Glutamatergic neuron (in vitro differentiated cells): ENCODE measurements at regions not wholly inside any gene's neighbourhood (a gene's known extent, or its start where the extent isn't known, plus 50 kb on each side); places are given as distances from the start of the nearest gene placed in this dataset.

Source experiments
- DNase-seq: peaks from one replicate; pipeline ENCODE4 v3.0.0; 2022
- H3K27ac Mint-ChIP-seq: one replicate; pipeline ENCODE4 v1.8.0; 2020; ENCODE audit warnings: mild to moderate bottlenecking, mixed read lengths, inconsistent platforms; ENCODE audit not compliant: unreplicated experiment
- H3K27me3 Mint-ChIP-seq: one replicate; pipeline ENCODE4 v1.8.0; 2020; ENCODE audit warnings: mild to moderate bottlenecking, moderate library complexity, mixed read lengths, inconsistent platforms; ENCODE audit not compliant: unreplicated experiment
- H3K36me3 Mint-ChIP-seq: one replicate; pipeline ENCODE4 v1.8.0; 2020; ENCODE audit warnings: mild to moderate bottlenecking, mixed read lengths, inconsistent platforms; ENCODE audit not compliant: unreplicated experiment
- H3K4me1 Mint-ChIP-seq: one replicate; pipeline ENCODE4 v1.8.0; 2020; ENCODE audit warnings: mild to moderate bottlenecking, low read depth, mixed read lengths, inconsistent platforms; ENCODE audit not compliant: unreplicated experiment
- H3K4me3 Mint-ChIP-seq: one replicate; pipeline ENCODE4 v1.8.0; 2020; ENCODE audit warnings: mild to moderate bottlenecking, mixed read lengths, inconsistent platforms; ENCODE audit not compliant: unreplicated experiment
- H3K9me3 Mint-ChIP-seq: one replicate; pipeline ENCODE4 v1.8.0; 2020; ENCODE audit warnings: mild to moderate bottlenecking, moderate library complexity, mixed read lengths, inconsistent platforms; ENCODE audit not compliant: unreplicated experiment
- TF ChIP-seq, protein P1 (sequence below): fragments of 200-600 bp; sonication (generic); IDR thresholded peaks from one replicate; pipeline ENCODE4 v1.5.0; 2021; ENCODE audit not compliant: partially characterized antibody, unreplicated experiment

DNA sequence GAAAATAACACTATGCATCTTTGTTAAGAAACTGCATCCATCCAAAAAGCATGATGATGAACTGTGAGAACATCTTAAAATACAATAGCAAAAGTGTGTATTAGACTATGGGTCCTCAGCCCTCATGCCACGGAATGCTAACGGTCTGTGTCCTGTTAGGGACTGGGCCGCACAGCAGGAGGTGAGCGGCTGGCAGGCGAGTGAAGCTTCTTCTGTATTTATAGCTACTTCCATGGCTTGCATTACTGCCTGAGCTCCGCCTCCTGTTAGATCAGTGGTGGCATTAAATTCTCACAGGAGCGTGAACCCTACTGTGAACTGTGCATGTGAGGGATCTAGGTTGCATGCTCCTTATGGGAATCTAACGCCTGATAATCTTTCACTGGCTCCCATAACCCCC, 129.8 kb downstream of the NXNL2 start:
- Mint-ChIP-seq H3K27me3 (no peaks in the 10 kb centered on the region), H3K4me3 (no peak overlapping the region), H3K27ac (no peak overlapping the region), H3K4me1 (no peaks in the 10 kb centered on the region), H3K9me3 (peaks cover 2% of the 10 kb centered on the region), H3K36me3 (no peaks in the 10 kb centered on the region)
- DNase-seq: no peak
- TF ChIP-seq, protein P1, sequence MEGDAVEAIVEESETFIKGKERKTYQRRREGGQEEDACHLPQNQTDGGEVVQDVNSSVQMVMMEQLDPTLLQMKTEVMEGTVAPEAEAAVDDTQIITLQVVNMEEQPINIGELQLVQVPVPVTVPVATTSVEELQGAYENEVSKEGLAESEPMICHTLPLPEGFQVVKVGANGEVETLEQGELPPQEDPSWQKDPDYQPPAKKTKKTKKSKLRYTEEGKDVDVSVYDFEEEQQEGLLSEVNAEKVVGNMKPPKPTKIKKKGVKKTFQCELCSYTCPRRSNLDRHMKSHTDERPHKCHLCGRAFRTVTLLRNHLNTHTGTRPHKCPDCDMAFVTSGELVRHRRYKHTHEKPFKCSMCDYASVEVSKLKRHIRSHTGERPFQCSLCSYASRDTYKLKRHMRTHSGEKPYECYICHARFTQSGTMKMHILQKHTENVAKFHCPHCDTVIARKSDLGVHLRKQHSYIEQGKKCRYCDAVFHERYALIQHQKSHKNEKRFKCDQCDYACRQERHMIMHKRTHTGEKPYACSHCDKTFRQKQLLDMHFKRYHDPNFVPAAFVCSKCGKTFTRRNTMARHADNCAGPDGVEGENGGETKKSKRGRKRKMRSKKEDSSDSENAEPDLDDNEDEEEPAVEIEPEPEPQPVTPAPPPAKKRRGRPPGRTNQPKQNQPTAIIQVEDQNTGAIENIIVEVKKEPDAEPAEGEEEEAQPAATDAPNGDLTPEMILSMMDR: no peak

DNA sequence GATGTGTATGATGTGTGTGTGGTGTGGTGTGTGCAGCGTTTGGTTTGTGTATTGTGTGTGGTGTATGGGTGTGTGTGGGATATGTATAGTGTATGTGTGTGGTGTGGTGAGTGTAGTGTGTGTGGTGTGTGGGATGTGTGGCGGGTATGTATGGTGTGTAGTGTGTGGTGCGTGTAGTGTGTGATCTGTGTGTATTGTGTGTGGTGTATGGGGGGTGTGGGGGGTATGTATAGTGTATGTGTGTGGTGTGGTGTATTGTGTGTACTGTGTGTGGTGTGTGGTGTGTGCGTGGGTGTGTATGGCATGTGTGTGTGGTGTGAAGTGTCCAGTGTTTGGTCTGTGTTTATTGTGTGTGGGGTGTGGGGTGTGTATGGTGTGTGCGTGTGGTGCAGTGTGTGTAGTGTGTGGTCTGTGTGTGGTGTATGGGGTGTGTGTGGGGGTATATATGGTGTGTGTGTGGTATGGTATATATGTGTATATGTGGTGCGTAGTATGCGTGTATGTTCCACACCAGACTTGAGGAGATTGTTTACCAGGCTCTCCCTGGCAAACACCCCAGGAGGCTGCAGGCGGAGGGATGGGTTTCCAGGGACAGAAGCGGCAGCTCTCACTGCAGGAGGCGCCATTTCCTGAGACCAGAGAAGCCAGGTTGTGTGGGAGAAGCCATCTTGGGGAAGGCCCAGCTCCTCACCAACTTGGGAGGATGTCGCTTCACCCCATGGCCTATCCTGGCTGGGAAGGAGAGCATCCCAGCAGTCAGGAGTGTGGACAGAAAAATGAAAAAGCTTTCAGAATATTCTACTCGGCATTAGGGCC, 138.1 kb downstream of the NXNL2 start:
- Mint-ChIP-seq H3K36me3 (no peaks in the 10 kb centered on the region), H3K27ac (no peak overlapping the region), H3K4me1 (no peaks in the 10 kb centered on the region), H3K27me3 (peaks cover 2% of the 10 kb centered on the region), H3K4me3 (no peak overlapping the region), H3K9me3 (peaks cover 2% of the 10 kb centered on the region)
- DNase-seq: peak; percentile 42
- TF ChIP-seq, protein P1: no peak

DNA sequence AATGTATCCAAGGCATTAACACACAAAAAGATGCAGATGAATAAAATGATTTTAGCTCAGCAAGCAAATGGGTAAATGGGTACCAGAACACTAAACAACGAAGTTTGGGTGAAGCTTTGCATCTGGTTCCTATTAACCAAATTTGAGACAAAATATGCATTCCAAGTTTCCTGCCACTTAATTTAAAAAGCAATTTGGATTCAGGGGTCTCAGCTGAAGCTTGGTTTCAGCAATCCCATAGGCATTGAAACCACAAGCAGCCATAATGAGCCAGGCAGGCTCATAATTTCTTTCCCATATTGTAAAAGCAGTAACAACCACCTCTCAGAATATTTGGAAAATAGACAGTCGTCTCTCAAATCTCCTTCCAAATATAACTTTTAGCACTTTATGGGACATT, 138.9 kb downstream of the NXNL2 start:
- Mint-ChIP-seq H3K27ac (no peak overlapping the region), H3K36me3 (no peaks in the 10 kb centered on the region), H3K27me3 (peaks cover 2% of the 10 kb centered on the region), H3K9me3 (peaks cover 2% of the 10 kb centered on the region), H3K4me3 (no peak overlapping the region), H3K4me1 (no peaks in the 10 kb centered on the region)
- no peak for DNase-seq
- TF ChIP-seq, protein P1: no peak

DNA sequence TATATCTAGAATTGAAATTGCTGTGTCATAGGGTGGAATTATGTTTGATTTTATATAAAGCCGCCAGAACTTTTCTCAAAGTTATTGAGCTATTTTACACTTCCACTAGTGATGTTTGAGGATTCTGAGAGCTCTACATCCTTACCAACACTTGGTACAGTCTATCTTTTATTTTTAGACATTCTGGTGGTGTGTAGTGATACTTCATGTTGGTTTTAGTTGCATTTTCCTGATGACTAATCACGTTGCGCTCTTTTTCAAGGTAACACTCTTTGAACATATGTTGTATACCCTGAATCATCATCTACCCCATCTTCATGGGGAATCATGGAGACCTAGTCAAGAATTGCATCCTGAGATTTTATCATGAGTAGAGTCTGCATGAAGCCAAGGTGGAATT, 141.7 kb downstream of the NXNL2 start:
- peaks cover 2% of the 10 kb centered on the region for H3K9me3 Mint-ChIP-seq
- no peak overlapping the region for H3K4me3 Mint-ChIP-seq
- H3K27ac Mint-ChIP-seq: no peak overlapping the region
- H3K36me3 Mint-ChIP-seq: no peaks in the 10 kb centered on the region
- DNase-seq: no peak
- peaks cover 7% of the 10 kb centered on the region for H3K4me1 Mint-ChIP-seq
- TF ChIP-seq, protein P1: no peak
- H3K27me3 Mint-ChIP-seq: peaks cover 2% of the 10 kb centered on the region

DNA sequence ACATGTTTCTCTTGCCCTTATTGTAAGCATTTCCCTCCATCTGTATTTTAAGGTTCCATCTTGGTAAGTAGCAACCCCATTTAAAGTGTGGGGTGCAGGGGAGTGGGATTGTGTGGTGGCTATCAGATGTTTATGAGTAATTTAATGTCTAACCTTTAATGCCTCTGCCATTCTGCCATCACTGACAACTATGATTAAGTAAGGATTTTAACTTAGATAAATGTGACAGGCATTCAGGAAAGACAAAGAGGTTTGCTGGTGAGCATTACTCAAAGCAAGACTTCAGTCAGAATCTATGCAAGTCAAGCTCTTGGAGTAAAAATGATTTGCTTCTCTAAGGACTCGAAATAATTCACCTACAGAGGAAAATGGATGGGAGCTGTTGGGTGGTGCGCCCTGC, 143.0 kb downstream of the NXNL2 start:
- peaks cover 2% of the 10 kb centered on the region for H3K9me3 Mint-ChIP-seq
- H3K4me1 Mint-ChIP-seq: peaks cover 7% of the 10 kb centered on the region
- DNase-seq: no peak
- H3K4me3 Mint-ChIP-seq: no peak overlapping the region
- H3K27me3 Mint-ChIP-seq: peaks cover 2% of the 10 kb centered on the region
- H3K27ac Mint-ChIP-seq: no peak overlapping the region
- H3K36me3 Mint-ChIP-seq: no peaks in the 10 kb centered on the region
- TF ChIP-seq, protein P1: no peak
